Pancreas (tissue), 10 donors: ENCODE measurements at regions not wholly inside any gene's neighbourhood (a gene's known extent, or its start where the extent isn't known, plus 50 kb on each side); places are given as distances from the start of the nearest gene placed in this dataset.

Experiments used
- ATAC-seq, 4 donors: fragments of 200-7000 bp; cut with Tn5 transposase; one replicate each; pipeline versions ENCODE4 v1.8.0 to v1.9.1; 2020; ENCODE audit warnings: mild to moderate bottlenecking in 4 of 4, moderate library complexity in 4 of 4
- DNase-seq, 6 donors: peaks; one replicate each; pipeline ENCODE4 v3.0.0-alpha.2; 2020
- FAIRE-seq: peaks from 2 replicates; lab custom pipeline; 2012; peaks lifted over from hg19 to GRCh38; lab: Jason Lieb, UNC
- H3K27ac ChIP-seq, 4 donors: fragments of 200-600 bp; sonication (generic); 1 replicate in 3 of 4; 2 replicates in 1 of 4; pipeline versions ENCODE4 v1.5.0 to v1.8.0; 2020
- H3K27me3 ChIP-seq, 4 donors: fragments of 200-600 bp; one replicate each; pipeline ENCODE4 v1.8.0; 2021
- H3K36me3 ChIP-seq, 3 donors: fragments of 200-600 bp; sonication (generic) in 1 of 3; one replicate each; pipeline versions ENCODE4 v1.5.0 to v1.8.0; 2020 to 2021
- H3K4me1 ChIP-seq, 3 donors: fragments of 200-600 bp; one replicate each; pipeline ENCODE4 v1.8.0; 2021
- H3K4me3 ChIP-seq, 4 donors: fragments of 200-600 bp; sonication (generic) in 2 of 4; one replicate each; pipeline versions ENCODE4 v1.5.0 to v1.8.0; 2020 to 2021
- H3K9me3 ChIP-seq, 4 donors: fragments of 200-600 bp; one replicate each; pipeline ENCODE4 v1.8.0; 2021
- CTCF ChIP-seq, 4 donors: fragments of 200-600 bp; sonication (generic) in 3 of 4; IDR thresholded peaks; one replicate each; pipeline versions ENCODE4 v1.5.0 to v1.8.0; 2021; ENCODE audit warnings: antibody characterized with exemption in 4 of 4
- WGBS, 2 donors: extraction: QIAGEN DNeasy Blood & Tissue Kit; methylation state at CpG; one replicate each; pipeline ENCODE4 v1.1.7; 2013; 5-methylcytosine and 5-hydroxymethylcytosine counted together
- intact Hi-C, 3 donors: fragments of 100-400 bp; cut with DNase I; formaldehyde crosslinking; loops; one replicate each; pipeline versions ENCODE4 v1.11.1 to v1.14.2; 2022
- donor health status: healthy with polysubstance abuse.
- donor health status: DM: no; HTN: no; CAD: no; lungs with moderate emphysema.
- donor health status: DM: no; HTN: no; CAD: no.
- donor health status: control.
- donor health status: control.
- donor health status: Bipolar disorder and iron deficiency.
- donor health status: DM: yes; HTN: yes; CAD: no.
- donor health status: DM: no; HTN: no; CAD: no.
- donor health status: DM: no; HTN: no; CAD: no.
- donor health status: DM: yes; HTN: yes; CAD: no.

DNA sequence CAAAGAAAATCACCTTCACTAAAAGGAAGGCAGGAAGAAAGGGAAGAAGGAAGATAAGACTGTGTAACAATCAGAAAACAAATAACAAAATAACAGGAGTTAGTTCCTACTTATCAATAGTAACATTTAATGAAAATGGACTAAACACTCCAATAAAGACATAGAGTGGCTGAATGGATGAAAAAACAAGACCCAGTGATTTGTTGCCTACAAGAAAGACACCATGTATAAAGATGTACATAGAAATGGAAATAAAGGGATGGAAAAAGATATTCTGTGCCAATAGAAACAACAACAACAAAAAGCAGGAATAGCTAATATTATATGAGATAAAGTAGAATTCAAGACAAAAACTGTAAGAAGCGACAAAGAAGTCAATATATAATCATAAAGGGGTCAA is 116.8 kb downstream of the LURAP1L start:
- TF ChIP-seq CTCF (IDR thresholded peaks at IDR 0.05) = no peak
- Histone ChIP-seq H3K4me1 (no peaks in the 10 kb centered on the region), H3K27me3 (no peaks in the 10 kb centered on the region), H3K4me3 (no peak overlapping the region), H3K36me3 (no peaks in the 10 kb centered on the region), H3K9me3 (no peaks in the 10 kb centered on the region), H3K27ac (no peak overlapping the region)
- intact Hi-C loops = no loop called here
- no peak for FAIRE-seq
- ATAC-seq = no peak
- DNase-seq = no peak
- 91 to 100% methylated on average over 1 of the region's 1 CpG for WGBS, 2 donors

DNA sequence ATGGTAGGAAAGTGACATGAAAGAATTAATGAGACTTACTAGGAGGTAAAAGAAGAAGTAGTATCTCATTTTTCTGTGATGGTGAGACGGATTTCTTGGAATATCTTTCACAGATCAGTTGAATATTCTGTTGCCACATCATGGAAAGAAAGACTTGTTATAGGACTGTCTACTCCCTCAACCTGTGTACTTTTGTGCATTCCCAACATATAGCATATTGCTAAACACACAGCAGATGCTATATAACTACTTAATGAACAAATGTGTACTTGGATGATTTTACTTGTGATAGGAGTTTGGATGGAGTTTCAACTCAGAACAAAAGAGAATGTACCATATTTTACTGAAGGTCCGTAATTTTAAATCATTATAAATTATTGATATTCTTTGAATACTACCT is 128.5 kb downstream of the LURAP1L start:
- Histone ChIP-seq H3K27ac (no peak overlapping the region), H3K9me3 (no peaks in the 10 kb centered on the region), H3K4me1 (no peaks in the 10 kb centered on the region), H3K27me3 (no peaks in the 10 kb centered on the region), H3K36me3 (no peaks in the 10 kb centered on the region), H3K4me3 (no peak overlapping the region)
- FAIRE-seq (no peak), DNase-seq (no peak), ATAC-seq (no peak)
- intact Hi-C loops = no loop called here
- 65 to 85% methylated on average over 2 of the region's 2 CpGs for WGBS, 2 donors
- no peak for TF ChIP-seq CTCF (IDR thresholded peaks at IDR 0.05)

DNA sequence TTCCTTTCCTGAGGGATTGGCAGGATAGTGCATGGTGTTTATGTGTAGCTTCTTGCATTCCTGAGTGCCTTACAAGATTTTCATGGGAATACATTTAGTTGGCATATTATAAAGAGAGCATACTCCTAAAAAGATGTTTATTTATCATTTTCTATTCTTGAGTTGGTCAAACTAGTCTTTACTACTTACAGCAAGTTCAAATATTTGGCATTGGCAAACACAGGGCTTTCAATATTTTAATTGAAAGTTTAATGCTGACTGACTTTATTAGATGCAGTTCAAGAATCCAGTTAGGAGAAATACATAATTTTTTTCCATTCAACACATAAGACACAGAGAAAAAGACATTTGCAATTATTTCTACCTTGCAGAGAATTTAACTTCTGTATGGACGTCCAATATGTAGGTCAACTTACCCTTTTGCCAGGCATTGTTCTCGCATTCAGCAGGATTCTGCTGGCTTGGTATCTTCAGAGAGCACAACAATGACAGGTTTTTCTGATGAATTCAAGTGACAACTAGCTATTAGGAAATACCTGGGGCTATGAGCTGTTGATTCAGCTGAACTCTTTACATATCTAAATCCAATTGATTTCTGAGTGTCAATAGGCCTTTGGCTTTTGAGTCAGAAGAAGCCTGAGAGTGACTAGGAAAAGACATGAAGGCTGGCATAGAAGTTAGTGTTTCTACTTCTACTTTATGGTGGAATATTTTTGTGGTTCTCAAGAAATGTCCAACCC is 129.6 kb downstream of the LURAP1L start:
- WGBS, 2 donors = 70 to 82% methylated on average over 2 of the region's 2 CpGs
- Histone ChIP-seq H3K27me3 (no peaks in the 10 kb centered on the region), H3K4me1 (no peaks in the 10 kb centered on the region), H3K4me3 (no peak overlapping the region), H3K9me3 (no peaks in the 10 kb centered on the region), H3K27ac (no peak overlapping the region), H3K36me3 (no peaks in the 10 kb centered on the region)
- ATAC-seq (no peak), DNase-seq (no peak), FAIRE-seq (no peak)
- no peak for TF ChIP-seq CTCF (IDR thresholded peaks at IDR 0.05)
- intact Hi-C loops = no loop called here

DNA sequence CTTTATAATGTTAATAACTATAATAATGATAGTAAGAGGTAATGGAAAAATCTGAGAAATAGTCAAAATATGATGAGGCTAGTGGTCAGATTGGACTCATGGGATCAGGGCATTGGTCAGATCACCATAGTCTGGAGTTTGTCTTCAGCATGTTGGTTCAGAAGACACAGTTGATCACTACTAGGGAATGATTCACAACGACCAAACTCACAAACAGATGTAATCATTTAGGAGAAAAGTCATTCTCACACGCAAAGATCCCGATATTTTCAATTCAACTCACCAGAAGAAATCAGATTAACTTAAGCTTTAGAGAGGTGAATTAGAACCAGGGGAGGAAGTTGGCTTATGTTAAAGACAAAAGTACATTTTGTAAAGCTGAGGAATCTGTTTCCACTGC is 131.8 kb downstream of the LURAP1L start:
- no peaks in the 10 kb centered on the region for H3K4me1 ChIP-seq
- FAIRE-seq (no peak), ATAC-seq (no peak), DNase-seq (no peak)
- no peak overlapping the region for H3K27ac ChIP-seq
- no peaks in the 10 kb centered on the region for H3K27me3 ChIP-seq
- no peak for TF ChIP-seq CTCF (IDR thresholded peaks at IDR 0.05)
- no peaks in the 10 kb centered on the region for H3K36me3 ChIP-seq
- no peak overlapping the region for H3K4me3 ChIP-seq
- 65 to 81% methylated on average over 3 of the region's 3 CpGs for WGBS, 2 donors
- no peaks in the 10 kb centered on the region for H3K9me3 ChIP-seq
- intact Hi-C loops = no loop called here

DNA sequence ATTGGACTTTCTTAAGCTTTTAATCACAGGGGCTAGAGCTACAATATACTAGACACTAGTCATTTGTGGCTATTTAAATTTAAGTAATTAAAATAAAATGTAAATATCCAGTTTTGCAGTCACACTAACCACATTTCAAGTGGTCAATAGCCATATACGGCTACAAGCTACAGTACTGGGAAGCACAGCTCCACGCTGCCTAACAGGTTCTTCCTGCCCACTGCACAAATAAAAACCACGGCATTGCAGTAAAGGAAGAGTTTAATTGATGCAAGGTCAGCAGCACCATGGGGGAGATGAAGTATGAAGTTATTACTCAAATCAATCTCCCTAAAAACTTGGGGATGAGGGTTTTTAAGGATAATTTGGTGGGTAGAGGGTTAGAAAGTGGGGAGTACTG is 134.1 kb downstream of the LURAP1L start:
- no peak for DNase-seq
- H3K27ac ChIP-seq = no peak overlapping the region
- no peaks in the 10 kb centered on the region for H3K4me1 ChIP-seq
- no peaks in the 10 kb centered on the region for H3K9me3 ChIP-seq
- FAIRE-seq = no peak
- intact Hi-C loops = no loop called here
- no peak overlapping the region for H3K4me3 ChIP-seq
- ATAC-seq = no peak
- H3K36me3 ChIP-seq = no peaks in the 10 kb centered on the region
- H3K27me3 ChIP-seq = no peaks in the 10 kb centered on the region
- WGBS, 2 donors = 52 to 66% methylated on average over 3 of the region's 3 CpGs
- no peak for TF ChIP-seq CTCF (IDR thresholded peaks at IDR 0.05)
